C4-2B (cell line): ENCODE measurements at regions not wholly inside any gene's neighbourhood (a gene's known extent, or its start where the extent isn't known, plus 50 kb on each side); places are given as distances from the start of the nearest gene placed in this dataset.
"Not testable (repeated sequence)": the region's sequence is repeated elsewhere in the genome, so short reads cannot be mapped to it uniquely, and the experiment has no call there.

Experiments used
- CTCF ChIP-seq: fragments of 450-650 bp; conservative IDR thresholded peaks from 2 replicates; pipeline ENCODE4 v1.5.1; 2017; ENCODE audit warnings: mild to moderate bottlenecking
- ZFX ChIP-seq: fragments of 450-650 bp; IDR thresholded peaks from 2 replicates; pipeline ENCODE4 v1.6.1; 2017

- TF ChIP-seq CTCF, ZFX: not testable (repeated sequence)
These were observed 82.7 kb upstream of the NBPF20 start for GRCh38 chr1:145508053-145508452.
